ENCODE measurements at regions not wholly inside any gene's neighbourhood (a gene's known extent, or its start where the extent isn't known, plus 50 kb on each side); places are given as distances from the start of the nearest gene placed in this dataset.

DNA sequence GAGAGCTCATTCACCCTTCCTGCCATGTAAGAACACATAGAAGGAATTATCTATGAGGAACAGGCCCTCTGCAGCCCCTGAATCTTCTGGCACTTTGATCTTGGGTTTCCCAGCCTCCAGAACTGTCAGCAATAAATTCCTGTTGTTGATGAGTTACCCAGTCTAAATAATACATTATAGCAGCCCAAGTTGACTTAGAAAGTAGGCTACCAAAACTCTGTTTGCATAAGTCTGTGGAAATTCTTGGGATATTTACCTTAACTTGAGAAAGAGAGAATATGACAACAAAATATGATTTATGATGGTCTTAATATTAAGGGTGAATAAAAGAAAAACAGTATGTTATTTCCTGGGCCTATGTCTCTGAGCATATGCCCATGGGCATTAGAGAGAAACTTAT lies 433.0 kb upstream of the LMO3 start:
- TF ChIP-seq, protein P1, sequence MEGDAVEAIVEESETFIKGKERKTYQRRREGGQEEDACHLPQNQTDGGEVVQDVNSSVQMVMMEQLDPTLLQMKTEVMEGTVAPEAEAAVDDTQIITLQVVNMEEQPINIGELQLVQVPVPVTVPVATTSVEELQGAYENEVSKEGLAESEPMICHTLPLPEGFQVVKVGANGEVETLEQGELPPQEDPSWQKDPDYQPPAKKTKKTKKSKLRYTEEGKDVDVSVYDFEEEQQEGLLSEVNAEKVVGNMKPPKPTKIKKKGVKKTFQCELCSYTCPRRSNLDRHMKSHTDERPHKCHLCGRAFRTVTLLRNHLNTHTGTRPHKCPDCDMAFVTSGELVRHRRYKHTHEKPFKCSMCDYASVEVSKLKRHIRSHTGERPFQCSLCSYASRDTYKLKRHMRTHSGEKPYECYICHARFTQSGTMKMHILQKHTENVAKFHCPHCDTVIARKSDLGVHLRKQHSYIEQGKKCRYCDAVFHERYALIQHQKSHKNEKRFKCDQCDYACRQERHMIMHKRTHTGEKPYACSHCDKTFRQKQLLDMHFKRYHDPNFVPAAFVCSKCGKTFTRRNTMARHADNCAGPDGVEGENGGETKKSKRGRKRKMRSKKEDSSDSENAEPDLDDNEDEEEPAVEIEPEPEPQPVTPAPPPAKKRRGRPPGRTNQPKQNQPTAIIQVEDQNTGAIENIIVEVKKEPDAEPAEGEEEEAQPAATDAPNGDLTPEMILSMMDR (IDR thresholded peaks at IDR 0.05) = no peak
- no peak for TF ChIP-seq POLR2A (IDR thresholded peaks at IDR 0.05)

All from transverse colon (tissue), 3 donors.